ENCODE measurements at regions not wholly inside any gene's neighbourhood (a gene's known extent, or its start where the extent isn't known, plus 50 kb on each side); places are given as distances from the start of the nearest gene placed in this dataset.

GRCh38 chr16:51455398-51455797, 304.3 kb upstream of the SALL1 start:
- TF ChIP-seq, protein P1, sequence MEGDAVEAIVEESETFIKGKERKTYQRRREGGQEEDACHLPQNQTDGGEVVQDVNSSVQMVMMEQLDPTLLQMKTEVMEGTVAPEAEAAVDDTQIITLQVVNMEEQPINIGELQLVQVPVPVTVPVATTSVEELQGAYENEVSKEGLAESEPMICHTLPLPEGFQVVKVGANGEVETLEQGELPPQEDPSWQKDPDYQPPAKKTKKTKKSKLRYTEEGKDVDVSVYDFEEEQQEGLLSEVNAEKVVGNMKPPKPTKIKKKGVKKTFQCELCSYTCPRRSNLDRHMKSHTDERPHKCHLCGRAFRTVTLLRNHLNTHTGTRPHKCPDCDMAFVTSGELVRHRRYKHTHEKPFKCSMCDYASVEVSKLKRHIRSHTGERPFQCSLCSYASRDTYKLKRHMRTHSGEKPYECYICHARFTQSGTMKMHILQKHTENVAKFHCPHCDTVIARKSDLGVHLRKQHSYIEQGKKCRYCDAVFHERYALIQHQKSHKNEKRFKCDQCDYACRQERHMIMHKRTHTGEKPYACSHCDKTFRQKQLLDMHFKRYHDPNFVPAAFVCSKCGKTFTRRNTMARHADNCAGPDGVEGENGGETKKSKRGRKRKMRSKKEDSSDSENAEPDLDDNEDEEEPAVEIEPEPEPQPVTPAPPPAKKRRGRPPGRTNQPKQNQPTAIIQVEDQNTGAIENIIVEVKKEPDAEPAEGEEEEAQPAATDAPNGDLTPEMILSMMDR (IDR thresholded peaks at IDR 0.05), result no peak
- TF ChIP-seq POLR2A (IDR thresholded peaks at IDR 0.05), result no peak

Measured in breast epithelium (tissue), 3 donors.